ENCODE measurements at regions not wholly inside any gene's neighbourhood (a gene's known extent, or its start where the extent isn't known, plus 50 kb on each side); places are given as distances from the start of the nearest gene placed in this dataset.

GRCh38 chr3:102078854-102079808 lies 229.8 kb downstream of the NFKBIZ start:
- no peak for TF ChIP-seq CTCF (IDR thresholded peaks at IDR 0.05)
- no peak for TF ChIP-seq POLR2A (IDR thresholded peaks at IDR 0.05)
